ENCODE measurements at regions not wholly inside any gene's neighbourhood (a gene's known extent, or its start where the extent isn't known, plus 50 kb on each side); places are given as distances from the start of the nearest gene placed in this dataset.

DNA sequence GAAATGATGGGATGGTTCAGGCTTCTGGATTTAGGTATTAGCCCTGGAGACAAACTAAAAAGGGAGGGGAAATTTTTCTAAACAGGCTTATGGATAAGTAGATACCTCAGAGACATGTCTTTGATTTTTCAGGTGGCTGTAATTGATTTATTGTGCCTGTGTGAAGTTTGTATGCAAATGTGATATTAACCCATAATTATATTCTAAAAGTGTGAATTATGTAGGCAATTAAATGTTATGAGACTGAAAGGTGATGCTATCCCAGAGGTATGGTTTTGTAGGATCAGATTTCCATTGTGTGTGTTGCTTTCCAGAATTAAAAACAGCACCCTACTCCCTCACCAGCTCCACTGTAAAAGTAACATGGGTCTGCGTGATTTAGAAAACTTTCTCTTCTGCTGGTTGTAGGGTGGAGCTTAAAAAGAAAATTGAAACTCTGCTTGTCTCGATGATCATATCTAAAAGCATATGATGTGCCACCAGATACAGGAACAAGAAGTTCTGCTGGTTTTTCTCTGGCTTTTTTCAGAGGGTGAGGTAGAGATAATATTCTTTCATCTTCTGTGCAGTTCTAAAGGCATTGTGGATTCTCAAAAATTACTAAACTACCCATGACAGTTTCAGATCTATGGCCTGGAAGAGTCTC lies 71.8 kb upstream of the TAF11L2 start:
- Histone ChIP-seq H3K36me3 (ENCODE audit: control insufficient read depth, insufficient read depth, low read length) (no peaks in the 10 kb centered on the region), H2BK120ac (ENCODE audit: low read depth, low read length) (no peak overlapping the region), H3K23ac (ENCODE audit: low read length) (no peak overlapping the region), H3K56ac (ENCODE audit: low read length) (no peak overlapping the region), H3K18ac (ENCODE audit: low read length) (no peak overlapping the region), H3K9ac (ENCODE audit: low read length) (no peak overlapping the region), H2AK5ac (ENCODE audit: low read length) (no peak overlapping the region), H3K4me3 (ENCODE audit: low read length) (no peak overlapping the region), H3K4me1 (ENCODE audit: control insufficient read depth, low read depth, low read length) (no peaks in the 10 kb centered on the region), H2BK15ac (replicated peaks; ENCODE audit: low read depth) (no peak overlapping the region), H4K5ac (ENCODE audit: low read length) (no peak overlapping the region), H3K79me1 (ENCODE audit: low read length) (no peaks in the 10 kb centered on the region), H4K8ac (ENCODE audit: low read depth, low read length) (no peak overlapping the region), H3K27me3 (ENCODE audit: insufficient read depth, low read length, poor library complexity) (no peaks in the 10 kb centered on the region), H3K4ac (ENCODE audit: low read depth, low read length) (no peak overlapping the region), H3K79me2 (ENCODE audit: control insufficient read depth, insufficient read depth, low read length) (no peaks in the 10 kb centered on the region), H3K27ac (ENCODE audit: low read depth, low read length) (no peak overlapping the region), H2BK5ac (ENCODE audit: low read length) (no peak overlapping the region), H3K4me2 (ENCODE audit: low read length) (no peak overlapping the region)
- DNase-seq, result no peak
- no CpG with 5 or more reads among the region's 2 CpGs for WGBS (ENCODE audit: extremely low coverage, insufficient coverage, low lambda C conversion rate)

DNA sequence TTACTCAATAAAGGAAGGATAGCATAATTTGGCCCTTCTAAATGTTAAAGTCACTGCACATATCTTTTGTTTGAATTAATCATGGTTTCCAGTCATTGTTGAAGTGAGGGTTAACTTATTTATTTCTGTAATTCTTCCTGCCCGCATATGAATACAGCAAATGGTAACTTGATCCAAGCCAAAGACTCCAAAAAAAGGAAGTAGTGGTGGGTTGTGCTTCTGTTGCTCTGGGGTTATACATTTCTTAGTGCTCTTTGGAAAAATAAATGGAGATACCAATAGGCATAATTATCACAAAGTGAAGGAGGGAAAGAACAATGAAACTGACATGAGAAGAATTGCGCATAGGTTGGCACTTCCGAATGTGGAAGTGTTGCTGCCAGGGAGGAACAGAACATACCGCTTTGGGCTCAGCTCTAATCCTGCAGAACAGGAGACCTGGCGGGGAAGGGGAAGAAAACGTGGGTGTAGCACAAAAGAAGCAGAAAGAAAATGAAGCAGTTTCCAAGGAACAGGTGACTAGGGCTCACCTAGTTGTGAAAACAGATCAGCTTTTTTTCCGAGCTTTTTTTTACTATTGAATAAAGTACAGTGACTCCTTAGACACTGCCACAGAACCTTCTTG lies 69.7 kb upstream of the TAF11L2 start:
- no peak overlapping the region for H4K5ac ChIP-seq (ENCODE audit: low read length)
- no peaks in the 10 kb centered on the region for H3K4me1 ChIP-seq (ENCODE audit: control insufficient read depth, low read depth, low read length)
- H3K4me2 ChIP-seq (ENCODE audit: low read length), result no peak overlapping the region
- H3K18ac ChIP-seq (ENCODE audit: low read length), result no peak overlapping the region
- H3K9ac ChIP-seq (ENCODE audit: low read length), result no peak overlapping the region
- H4K8ac ChIP-seq (ENCODE audit: low read depth, low read length), result no peak overlapping the region
- no peak overlapping the region for H2BK5ac ChIP-seq (ENCODE audit: low read length)
- no peaks in the 10 kb centered on the region for H3K79me2 ChIP-seq (ENCODE audit: control insufficient read depth, insufficient read depth, low read length)
- no peak overlapping the region for H3K27ac ChIP-seq (ENCODE audit: low read depth, low read length)
- H3K4ac ChIP-seq (ENCODE audit: low read depth, low read length), result no peak overlapping the region
- no peak overlapping the region for H3K4me3 ChIP-seq (ENCODE audit: low read length)
- H2AK5ac ChIP-seq (ENCODE audit: low read length), result no peak overlapping the region
- WGBS (ENCODE audit: extremely low coverage, insufficient coverage, low lambda C conversion rate), result no CpG with 5 or more reads among the region's 7 CpGs
- no peaks in the 10 kb centered on the region for H3K36me3 ChIP-seq (ENCODE audit: control insufficient read depth, insufficient read depth, low read length)
- no peak overlapping the region for H2BK15ac ChIP-seq (replicated peaks; ENCODE audit: low read depth)
- H3K79me1 ChIP-seq (ENCODE audit: low read length), result no peaks in the 10 kb centered on the region
- DNase-seq, result no peak
- H3K56ac ChIP-seq (ENCODE audit: low read length), result no peak overlapping the region
- H2BK120ac ChIP-seq (ENCODE audit: low read depth, low read length), result no peak overlapping the region
- H3K27me3 ChIP-seq (ENCODE audit: insufficient read depth, low read length, poor library complexity), result no peaks in the 10 kb centered on the region
- H3K23ac ChIP-seq (ENCODE audit: low read length), result no peak overlapping the region

DNA sequence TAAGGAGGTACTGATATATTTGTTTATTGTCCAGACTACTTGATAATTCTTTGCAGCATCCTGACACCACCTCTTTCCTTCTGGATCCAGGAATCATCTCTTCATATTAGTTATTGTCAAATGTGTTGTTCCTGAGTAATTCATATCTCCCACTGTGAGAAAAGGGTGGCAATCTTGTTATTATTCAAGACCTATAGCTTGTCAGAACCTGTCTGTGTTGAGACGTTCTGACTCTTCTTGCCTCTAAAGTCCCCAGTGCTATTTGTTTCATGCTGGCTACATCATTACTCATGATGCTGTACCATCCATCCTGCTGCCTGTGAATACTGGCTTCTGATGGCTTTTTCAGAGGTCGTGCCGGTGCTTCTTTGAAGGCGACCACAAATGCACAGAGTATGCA lies 68.7 kb upstream of the TAF11L2 start:
- Histone ChIP-seq H4K8ac (ENCODE audit: low read depth, low read length) (no peak overlapping the region), H3K4me3 (ENCODE audit: low read length) (no peak overlapping the region), H3K4me2 (ENCODE audit: low read length) (no peak overlapping the region), H2BK120ac (ENCODE audit: low read depth, low read length) (no peak overlapping the region), H2BK15ac (replicated peaks; ENCODE audit: low read depth) (no peak overlapping the region), H3K4ac (ENCODE audit: low read depth, low read length) (no peak overlapping the region), H3K56ac (ENCODE audit: low read length) (no peak overlapping the region), H3K79me1 (ENCODE audit: low read length) (no peaks in the 10 kb centered on the region), H3K18ac (ENCODE audit: low read length) (no peak overlapping the region), H2AK5ac (ENCODE audit: low read length) (no peak overlapping the region), H2BK5ac (ENCODE audit: low read length) (no peak overlapping the region), H3K4me1 (ENCODE audit: control insufficient read depth, low read depth, low read length) (no peaks in the 10 kb centered on the region), H3K79me2 (ENCODE audit: control insufficient read depth, insufficient read depth, low read length) (no peaks in the 10 kb centered on the region), H3K9ac (ENCODE audit: low read length) (no peak overlapping the region), H3K36me3 (ENCODE audit: control insufficient read depth, insufficient read depth, low read length) (no peaks in the 10 kb centered on the region), H3K23ac (ENCODE audit: low read length) (no peak overlapping the region), H3K27me3 (ENCODE audit: insufficient read depth, low read length, poor library complexity) (no peaks in the 10 kb centered on the region), H4K5ac (ENCODE audit: low read length) (no peak overlapping the region), H3K27ac (ENCODE audit: low read depth, low read length) (no peak overlapping the region)
- DNase-seq, result no peak
- no CpG with 5 or more reads among the region's 4 CpGs for WGBS (ENCODE audit: extremely low coverage, insufficient coverage, low lambda C conversion rate)

DNA sequence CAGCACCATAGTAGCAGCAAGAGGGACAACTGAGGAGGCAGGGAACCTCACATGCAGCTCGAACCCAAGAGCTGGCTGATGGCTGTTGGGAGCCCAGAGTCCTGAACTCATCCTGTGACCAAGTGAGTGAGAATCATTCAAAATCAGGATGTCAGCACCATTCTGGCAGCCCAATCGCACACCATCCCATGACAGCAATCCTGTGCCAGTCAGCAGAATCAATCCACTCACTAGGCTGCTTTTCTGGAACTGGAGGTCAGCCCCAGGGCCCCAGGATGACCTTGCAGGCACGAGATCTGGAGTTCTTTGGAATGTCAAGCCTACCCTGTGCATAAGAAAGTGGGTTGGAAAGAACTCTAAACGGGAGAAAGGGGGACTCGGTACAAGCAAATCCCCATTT lies 67.8 kb upstream of the TAF11L2 start:
- Histone ChIP-seq H4K5ac (ENCODE audit: low read length) (no peak overlapping the region), H2BK15ac (replicated peaks; ENCODE audit: low read depth) (no peak overlapping the region), H3K4me2 (ENCODE audit: low read length) (no peak overlapping the region), H2BK5ac (ENCODE audit: low read length) (no peak overlapping the region), H3K79me2 (ENCODE audit: control insufficient read depth, insufficient read depth, low read length) (no peaks in the 10 kb centered on the region), H3K4me3 (ENCODE audit: low read length) (no peak overlapping the region), H2BK120ac (ENCODE audit: low read depth, low read length) (no peak overlapping the region), H3K27ac (ENCODE audit: low read depth, low read length) (no peak overlapping the region), H3K18ac (ENCODE audit: low read length) (no peak overlapping the region), H4K8ac (ENCODE audit: low read depth, low read length) (no peak overlapping the region), H3K56ac (ENCODE audit: low read length) (no peak overlapping the region), H3K9ac (ENCODE audit: low read length) (no peak overlapping the region), H2AK5ac (ENCODE audit: low read length) (no peak overlapping the region), H3K36me3 (ENCODE audit: control insufficient read depth, insufficient read depth, low read length) (no peaks in the 10 kb centered on the region), H3K27me3 (ENCODE audit: insufficient read depth, low read length, poor library complexity) (no peaks in the 10 kb centered on the region), H3K23ac (ENCODE audit: low read length) (no peak overlapping the region), H3K79me1 (ENCODE audit: low read length) (no peaks in the 10 kb centered on the region), H3K4me1 (ENCODE audit: control insufficient read depth, low read depth, low read length) (no peaks in the 10 kb centered on the region), H3K4ac (ENCODE audit: low read depth, low read length) (no peak overlapping the region)
- DNase-seq, result no peak
- no CpG with 5 or more reads among the region's 5 CpGs for WGBS (ENCODE audit: extremely low coverage, insufficient coverage, low lambda C conversion rate)

DNA sequence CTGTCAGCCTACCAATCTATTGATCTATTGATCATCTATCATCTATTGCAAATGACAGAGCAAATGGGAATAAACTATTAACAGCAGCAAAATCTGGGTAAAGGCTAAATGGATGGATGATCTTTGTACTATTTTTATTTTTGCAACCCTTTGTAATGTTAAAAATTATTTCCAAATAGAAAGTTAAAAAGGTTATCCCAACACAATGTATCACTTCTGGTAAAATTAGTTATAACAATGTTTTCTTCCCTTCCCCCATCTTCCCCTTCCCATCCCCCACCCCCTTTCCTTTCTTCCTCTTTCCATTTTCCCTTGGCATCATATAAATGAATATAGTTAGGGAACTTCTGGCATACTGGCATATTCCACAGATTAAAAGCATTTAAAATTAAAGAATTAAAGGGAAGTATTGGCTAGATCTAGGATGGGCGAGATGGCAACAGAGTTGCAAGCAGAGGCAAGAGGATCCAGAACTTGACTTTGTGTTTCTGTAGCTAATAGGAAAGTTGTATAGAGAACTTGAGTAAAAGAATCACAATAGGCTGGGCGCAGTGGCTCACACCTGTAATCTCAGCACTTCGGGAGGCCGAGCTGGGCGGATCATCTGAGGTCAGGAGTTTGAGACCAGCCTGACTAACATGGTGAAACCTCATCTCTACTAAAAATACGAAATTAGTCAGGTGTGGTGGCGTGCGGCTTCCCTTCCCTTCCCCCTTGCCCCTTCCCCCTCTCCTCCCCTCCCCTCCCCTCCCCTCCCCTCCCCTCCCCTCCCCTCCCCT lies 66.6 kb upstream of the TAF11L2 start:
- Histone ChIP-seq H3K27ac (ENCODE audit: low read depth, low read length) (no peak overlapping the region), H3K4me1 (ENCODE audit: control insufficient read depth, low read depth, low read length) (no peaks in the 10 kb centered on the region), H2BK15ac (replicated peaks; ENCODE audit: low read depth) (no peak overlapping the region), H3K4ac (ENCODE audit: low read depth, low read length) (no peak overlapping the region), H2AK5ac (ENCODE audit: low read length) (no peak overlapping the region), H3K4me3 (ENCODE audit: low read length) (no peak overlapping the region), H3K79me1 (ENCODE audit: low read length) (no peaks in the 10 kb centered on the region), H3K36me3 (ENCODE audit: control insufficient read depth, insufficient read depth, low read length) (no peaks in the 10 kb centered on the region), H3K4me2 (ENCODE audit: low read length) (no peak overlapping the region), H3K56ac (ENCODE audit: low read length) (no peak overlapping the region), H3K9ac (ENCODE audit: low read length) (no peak overlapping the region), H4K8ac (ENCODE audit: low read depth, low read length) (no peak overlapping the region), H2BK5ac (ENCODE audit: low read length) (no peak overlapping the region), H3K27me3 (ENCODE audit: insufficient read depth, low read length, poor library complexity) (no peaks in the 10 kb centered on the region), H4K5ac (ENCODE audit: low read length) (no peak overlapping the region), H2BK120ac (ENCODE audit: low read depth, low read length) (no peak overlapping the region), H3K79me2 (ENCODE audit: control insufficient read depth, insufficient read depth, low read length) (no peaks in the 10 kb centered on the region), H3K23ac (ENCODE audit: low read length) (no peak overlapping the region), H3K18ac (ENCODE audit: low read length) (no peak overlapping the region)
- no CpG with 5 or more reads among the region's 8 CpGs for WGBS (ENCODE audit: extremely low coverage, insufficient coverage, low lambda C conversion rate)
- DNase-seq, result no peak

Data from mesendoderm (in vitro differentiated cells).